GM18499 (cell line): ENCODE measurements at regions not wholly inside any gene's neighbourhood (a gene's known extent, or its start where the extent isn't known, plus 50 kb on each side); places are given as distances from the start of the nearest gene placed in this dataset.
"Not testable (repeated sequence)": the region's sequence is repeated elsewhere in the genome, so short reads cannot be mapped to it uniquely, and the experiment has no call there.

Experiments used
- ATAC-seq: cut with Tn5 transposase; IDR thresholded peaks from one replicate; pipeline ENCODE4 v1.9.1; 2021; ENCODE audit warnings: moderate number of reproducible peaks; ENCODE audit not compliant: insufficient read depth, unreplicated experiment

DNA sequence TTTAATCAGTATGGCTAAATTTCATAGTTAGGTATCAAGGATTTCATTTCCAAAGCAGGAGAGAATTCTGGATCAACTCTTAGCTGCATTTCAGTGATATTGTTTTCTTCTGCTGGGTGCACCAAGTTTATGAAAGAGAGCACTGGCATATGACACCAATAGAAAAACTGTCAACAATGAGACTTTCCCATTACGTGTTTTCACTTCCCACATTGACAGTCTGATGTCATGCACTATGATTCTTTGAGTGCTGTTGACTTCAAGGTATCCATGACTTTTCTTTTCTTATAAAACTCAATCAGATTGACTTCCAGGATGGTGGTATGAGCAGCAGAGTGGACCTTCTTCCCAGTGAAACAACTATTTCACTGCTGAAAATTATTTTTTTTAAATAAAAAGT is 476.1 kb downstream of the EDEM1 start:
- ATAC-seq, result no peak

DNA sequence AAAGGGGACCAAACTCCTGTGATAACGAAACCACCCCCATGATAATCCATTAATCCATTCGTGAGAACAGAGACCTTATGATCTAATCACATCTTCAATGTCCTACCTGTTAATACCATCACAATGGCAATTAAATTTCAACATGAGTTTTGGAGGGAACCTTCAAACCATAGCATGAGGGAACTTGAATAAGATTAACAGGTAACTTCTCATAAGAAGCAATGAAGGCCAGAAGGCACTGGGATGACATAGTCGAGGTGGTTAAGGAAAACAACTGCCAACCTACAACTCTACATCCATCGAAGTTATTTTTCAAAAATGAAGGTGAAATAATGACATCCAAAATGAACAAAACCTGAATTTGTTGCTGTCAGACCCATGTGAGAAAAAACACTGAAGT is 478.9 kb downstream of the EDEM1 start:
- no peak for ATAC-seq

DNA sequence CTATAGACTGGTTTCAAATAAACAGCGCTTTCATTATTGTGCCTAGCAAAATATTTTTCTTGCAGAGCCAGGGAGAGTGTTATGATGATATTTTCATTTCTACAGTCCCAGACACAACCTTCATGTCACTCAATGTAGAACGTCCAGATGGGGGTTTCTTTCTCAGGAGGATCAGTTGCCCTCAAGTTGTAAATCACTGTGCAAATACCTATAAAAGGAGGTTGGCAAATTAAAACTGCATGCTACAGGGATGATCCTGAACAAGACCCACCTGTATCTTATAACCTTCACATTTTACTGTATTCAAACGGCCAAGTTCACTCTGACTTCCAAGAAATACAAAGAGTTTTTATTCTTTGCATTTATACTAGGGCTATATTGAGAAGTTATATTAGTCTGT is 486.0 kb downstream of the EDEM1 start:
- ATAC-seq, result no peak

DNA sequence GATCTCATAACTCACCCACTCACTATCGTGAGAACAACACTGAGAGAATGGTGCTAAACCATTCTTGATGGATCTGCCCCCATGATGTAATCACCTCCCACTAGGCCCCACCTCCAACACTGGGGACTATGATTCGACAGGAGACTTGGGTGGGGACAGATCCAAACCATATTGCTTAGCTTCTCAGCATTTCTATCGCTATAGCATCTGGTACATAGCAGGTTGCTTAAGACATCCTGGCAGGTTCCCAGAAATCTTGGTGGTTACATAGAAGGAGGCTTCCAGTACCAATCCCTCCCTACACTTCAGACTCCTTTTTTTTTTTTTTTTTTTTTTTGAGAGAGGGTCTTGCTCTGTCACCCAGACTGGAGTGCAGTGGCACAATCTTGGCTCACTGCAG is 487.8 kb downstream of the EDEM1 start:
- no peak for ATAC-seq

DNA sequence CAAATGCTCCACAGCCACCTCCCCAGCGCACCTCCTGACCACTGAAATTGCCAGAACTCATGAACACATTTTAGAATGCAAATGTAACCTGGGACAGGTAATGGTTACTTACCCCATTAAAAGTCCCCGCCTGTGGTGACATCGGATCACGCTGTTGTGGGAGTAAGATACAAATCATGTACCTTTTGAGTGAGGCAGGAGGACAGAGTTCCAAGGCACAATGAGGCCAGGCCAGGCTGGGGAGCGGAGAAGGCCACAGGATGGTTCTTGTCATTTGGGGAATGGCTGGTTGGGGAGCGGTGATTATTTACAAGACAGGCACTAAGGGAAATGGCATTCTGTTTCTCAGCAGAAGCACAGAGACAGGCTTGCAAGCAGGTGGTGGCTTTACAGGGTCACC is 490.0 kb downstream of the EDEM1 start:
- no peak for ATAC-seq

DNA sequence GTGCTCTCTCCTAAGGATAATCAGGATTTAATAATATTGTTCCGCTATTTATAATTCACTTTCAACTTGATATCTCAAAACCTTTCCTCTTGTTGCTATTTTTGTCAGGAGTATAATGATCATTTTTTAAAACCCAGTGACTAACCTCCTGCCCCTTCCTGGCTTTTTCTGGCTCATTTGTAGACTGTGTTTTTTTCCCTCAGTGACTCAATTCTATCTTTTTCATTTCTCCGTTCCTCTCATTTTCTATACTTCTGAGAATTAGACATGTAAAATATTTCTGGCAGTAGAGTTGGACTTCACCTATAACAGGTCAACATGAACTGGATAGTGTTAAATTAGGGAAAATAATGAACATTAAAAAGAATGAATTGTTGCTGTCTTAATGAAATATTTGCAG is 490.7 kb downstream of the EDEM1 start:
- no peak for ATAC-seq

DNA sequence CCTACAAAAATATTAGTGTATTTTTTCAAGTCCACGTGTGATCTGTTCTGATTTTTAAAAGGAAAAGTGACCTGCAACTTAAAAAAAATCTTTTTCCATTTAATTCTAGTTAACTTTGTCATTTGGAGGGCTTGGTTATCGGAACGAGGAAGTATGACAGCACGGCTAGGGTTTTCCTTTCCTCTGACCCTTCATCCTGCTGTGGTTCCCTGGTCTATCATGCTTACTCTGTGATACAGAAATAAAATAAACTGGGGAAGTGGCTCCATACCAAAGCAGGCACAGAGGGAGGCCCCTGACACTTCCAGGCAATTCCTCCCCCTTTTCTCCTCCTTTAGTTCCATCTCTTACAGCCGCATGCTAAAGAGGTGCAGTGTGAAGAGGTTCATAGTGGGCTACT is 491.3 kb downstream of the EDEM1 start:
- ATAC-seq, result no peak

DNA sequence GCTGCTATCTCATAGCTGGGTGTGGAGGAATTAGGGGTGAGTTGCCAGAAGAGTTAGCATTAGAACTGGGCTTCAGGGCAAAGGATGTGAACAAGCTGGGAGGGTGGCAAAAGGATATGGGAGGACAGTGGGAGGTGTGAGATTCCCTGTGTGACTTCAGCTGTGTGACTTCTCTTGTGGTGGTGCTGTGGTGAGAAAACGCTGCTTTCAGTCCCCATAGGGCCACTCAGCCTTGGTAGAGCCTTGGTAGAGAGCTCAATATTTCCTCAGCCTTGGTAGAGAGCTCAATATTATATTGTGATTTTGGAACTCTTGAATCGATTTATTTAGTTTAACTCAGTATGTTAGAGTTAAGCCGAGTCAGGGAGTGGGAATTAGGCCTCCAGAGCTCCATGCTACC is 499.7 kb downstream of the EDEM1 start:
- no peak for ATAC-seq

DNA sequence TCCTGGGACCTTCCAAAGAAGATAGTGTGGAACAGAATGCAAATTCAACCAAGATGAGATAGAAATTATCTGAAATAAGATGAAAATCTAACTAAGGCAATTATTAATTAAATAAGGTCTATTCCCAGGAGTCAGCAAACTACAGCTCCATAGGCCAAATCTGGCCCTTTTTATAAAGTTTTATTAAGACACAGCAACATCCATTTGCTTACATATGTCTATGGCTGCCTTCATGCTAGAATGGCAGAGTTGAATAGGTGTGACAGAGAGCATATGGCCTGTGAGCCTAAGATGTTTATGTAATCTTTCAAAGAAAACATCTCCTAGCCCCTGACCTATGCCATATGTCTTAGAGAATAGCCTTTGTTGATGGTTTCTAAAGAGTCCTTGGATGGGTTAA is 503.0 kb downstream of the EDEM1 start:
- ATAC-seq, result no peak

DNA sequence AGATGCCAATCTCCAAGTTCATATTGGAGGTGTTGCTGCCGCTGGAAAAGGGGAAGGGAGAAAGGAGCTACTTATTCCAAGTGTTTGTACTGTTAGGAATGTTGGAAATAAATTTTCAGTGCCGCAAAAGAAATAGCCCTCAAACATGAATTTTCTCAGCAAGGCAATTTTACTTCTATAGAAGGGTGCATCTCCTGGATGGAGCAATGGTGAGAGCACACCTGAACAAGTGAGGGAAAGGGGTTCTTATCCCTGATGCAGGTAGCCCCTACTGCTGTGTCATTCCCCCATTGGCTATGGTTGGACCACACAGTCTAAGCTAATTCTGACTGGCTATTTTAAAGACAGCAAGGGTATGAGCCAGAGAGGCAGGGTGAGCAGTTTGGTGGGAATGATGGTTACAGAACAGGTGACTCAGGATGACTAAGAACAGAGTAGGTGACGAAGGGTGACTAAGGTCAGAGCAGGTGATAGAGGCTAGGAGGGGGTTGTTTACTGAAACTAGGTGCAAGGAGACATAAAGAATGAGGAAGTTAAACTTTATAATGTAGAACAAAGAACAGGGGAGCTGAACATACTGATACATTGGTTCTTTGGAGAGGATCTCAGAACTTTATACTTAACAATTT is 503.5 kb downstream of the EDEM1 start:
- no peak for ATAC-seq

DNA sequence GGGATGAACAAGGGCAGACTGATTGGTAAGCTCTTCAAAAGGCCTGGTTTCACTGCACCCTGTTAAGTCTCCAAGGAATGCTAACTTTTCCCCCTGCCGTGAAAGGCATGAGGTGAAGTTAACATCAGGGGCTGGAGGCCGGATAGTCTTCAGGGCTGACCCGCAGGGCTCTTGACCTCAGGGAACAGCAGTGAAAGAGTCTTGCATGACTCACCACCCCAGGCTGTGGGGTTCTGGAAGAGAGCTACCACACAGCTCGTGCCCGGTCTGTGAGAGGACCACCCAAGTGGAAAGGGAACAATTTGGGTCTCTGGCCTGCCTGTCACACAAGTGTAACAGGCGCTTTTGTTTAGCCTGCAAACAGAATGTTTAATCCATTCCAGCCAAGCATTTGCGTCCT is 504.9 kb downstream of the EDEM1 start:
- ATAC-seq, result no peak

DNA sequence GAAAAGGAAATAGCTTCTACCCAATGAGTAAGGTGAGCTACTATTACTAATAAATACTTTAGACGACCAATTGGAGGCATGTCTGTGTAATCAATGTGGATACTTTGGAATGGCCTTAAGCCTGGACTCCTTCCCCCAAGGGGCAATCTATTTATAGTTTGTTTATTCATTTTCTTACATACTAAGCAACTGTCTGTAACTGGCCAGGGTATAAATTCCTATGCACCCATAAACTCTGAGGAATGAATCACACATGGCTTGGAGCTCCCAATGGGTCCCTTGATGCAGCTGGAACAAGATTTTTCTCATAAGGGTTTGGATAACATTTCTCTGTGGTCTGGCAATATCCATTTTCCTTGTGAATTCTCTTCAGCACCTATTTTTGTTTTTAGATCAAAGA is 506.8 kb downstream of the EDEM1 start:
- no peak for ATAC-seq

DNA sequence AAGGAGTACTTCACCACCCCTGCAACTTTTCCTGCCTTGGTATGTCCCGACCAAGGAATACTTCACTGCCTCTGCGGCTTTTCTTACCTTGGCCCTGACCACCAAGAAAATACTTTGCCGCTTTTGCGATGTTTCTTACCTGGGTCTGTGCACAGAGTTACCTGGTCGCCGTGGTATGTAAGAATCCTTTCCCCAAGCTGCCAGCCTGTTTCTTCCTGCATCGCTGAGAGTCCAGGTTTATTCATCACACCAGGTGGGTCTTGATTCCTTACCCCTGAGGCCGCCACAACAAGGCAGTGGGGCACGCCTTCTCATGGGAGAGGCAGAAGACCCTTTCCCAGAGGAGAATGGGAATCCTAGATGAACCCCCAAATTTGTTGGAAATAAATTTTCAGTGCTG is 511.3 kb downstream of the EDEM1 start:
- no peak for ATAC-seq

DNA sequence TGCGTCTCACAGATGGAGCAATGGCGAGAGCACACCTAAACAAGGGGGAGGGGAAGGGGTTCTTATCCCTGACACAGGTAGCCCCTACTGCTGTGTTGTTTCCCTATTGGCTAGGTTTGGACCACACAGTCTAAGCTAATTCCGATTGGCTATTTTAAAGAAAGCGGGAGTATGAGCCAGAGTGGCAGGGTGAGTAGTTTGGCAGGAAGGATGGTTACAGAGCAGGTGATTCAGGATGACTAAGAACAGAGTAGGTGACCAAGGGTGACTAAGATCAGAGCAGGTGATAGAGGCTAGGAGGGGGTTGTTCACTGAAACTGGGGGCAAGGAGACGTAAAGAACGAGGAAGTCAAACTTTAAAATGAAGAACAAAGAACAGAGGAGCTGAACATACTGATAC is 511.8 kb downstream of the EDEM1 start:
- no peak for ATAC-seq

DNA sequence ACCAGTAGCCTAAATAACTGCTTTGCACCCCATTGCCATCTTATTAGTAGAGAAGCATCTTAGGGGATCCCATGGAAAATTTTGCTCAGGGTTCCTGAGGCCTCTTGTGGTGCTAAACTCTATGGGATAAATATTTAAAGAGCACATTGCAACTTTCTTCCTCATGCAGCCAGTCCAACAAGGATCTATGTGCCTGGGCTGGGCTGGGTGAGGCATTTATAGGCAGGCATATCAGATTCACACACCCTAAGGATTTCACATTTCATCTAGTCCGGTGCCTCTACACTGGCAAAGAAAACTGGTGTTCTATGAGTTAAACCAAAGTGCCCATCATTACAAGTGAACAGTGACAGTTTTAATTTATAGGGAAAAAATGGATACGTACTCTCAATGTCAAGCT is 512.3 kb downstream of the EDEM1 start:
- ATAC-seq, result no peak

DNA sequence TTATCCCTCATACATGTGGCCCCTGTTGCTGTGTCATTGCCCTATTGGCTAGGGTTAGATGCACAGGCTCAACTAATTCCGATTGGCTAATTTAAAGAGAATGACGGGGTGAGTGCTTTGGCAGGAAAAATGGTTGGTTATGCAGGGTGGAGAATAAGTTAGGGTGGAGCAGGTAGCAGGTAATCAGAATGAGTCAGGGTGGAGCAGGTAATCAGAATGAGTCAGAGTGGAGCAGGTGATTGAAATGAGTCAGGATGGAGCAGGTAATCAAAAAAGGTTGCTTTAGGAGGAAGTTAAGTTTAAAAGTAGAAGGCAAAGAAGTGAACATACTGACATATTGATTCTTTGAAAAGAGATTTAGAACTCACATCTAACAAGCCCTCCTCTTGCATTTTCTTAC is 513.5 kb downstream of the EDEM1 start:
- not testable (repeated sequence) for ATAC-seq

DNA sequence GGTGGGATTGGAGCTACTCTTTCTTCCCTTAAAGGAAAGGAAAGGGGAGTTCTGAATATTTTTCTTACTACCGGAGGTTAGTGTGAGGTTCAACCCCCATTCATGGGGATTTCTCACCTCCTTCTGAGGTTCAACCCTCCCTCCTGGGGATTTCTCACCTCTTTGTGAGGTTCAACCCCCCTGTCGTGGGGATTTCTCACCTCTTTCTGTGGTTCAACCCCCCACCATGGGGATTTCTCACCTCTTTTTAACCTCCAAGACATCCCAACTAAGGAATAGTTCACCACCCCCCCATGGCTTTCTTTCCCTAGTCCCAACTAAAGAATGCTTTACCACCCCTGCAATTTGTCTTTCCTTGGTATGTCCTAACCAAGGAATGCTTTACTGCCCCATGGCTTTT is 520.3 kb downstream of the EDEM1 start:
- no peak for ATAC-seq

DNA sequence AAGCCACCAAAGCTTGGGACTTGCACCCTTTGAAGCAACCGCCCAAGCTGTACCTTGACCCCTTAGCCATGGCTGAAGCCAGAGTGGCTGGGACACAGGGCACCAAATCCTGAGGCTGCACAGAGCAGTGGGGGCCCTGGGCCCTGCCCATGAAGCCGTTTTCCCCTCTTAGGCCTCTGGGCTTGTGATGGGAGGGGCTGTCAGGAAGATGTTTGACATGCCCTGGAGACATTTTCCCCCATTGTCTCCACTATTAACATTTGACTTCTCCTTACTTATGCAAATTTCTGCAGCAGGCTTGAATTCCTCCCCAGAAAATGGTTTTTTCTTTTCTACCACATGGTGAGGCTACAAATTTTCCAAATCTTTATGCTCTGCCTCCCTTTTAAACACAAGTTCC is 522.2 kb downstream of the EDEM1 start:
- no peak for ATAC-seq

DNA sequence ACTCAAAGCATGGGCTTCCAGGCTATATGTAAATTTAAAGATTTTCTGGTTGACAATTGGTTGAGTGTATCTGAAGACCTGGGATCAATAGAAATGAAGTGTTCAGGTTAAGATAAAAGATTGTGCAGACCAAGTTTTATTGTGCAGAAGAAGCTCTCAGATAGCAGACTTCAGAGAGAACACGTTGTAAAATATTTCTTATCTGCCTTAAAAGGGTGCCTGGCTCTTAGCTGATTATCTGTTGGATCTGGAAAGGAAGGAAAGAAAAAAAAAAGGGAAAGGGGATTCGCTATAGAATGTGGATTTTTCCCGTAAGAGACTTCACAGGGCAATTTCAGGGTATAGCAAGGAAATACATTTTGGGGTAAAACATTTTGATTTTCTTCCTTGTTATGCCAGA is 523.2 kb downstream of the EDEM1 start:
- no peak for ATAC-seq

DNA sequence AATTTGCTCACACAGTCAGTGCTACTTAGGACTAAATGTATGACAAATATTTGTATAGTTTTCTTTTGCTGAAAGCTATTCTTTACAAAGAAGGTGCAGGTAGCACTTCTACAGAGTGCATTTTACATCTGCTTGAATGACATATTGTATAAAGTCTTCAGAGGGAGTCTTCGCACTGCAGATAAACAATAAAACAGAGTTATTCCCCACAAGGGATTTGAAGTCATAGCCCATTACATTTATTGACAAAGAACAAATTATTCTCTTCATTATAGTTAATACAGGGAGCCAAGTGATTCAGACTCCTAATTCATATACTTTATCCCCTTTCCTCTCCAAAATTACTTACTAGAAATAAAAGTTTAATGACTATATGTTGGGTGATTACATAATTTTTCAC is 529.7 kb downstream of the EDEM1 start:
- ATAC-seq, result no peak

DNA sequence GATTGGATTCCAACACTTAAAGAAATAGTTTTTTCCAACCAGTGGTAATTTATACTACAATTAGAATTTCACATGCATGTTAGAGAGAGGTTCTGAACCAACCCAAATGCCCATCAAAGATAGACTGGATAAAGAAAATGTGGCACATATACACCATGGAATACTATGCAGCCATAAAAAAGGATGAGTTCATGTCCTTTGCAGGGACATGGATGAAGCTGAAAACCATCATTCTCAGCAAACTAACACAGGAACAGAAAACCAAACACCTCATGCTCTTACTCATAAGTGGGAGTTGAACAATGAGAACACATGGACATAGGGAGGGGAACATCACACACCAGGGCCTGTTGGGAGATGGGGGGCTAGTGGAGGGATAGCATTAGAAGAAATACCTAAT is 532.2 kb downstream of the EDEM1 start:
- ATAC-seq, result not testable (repeated sequence)

DNA sequence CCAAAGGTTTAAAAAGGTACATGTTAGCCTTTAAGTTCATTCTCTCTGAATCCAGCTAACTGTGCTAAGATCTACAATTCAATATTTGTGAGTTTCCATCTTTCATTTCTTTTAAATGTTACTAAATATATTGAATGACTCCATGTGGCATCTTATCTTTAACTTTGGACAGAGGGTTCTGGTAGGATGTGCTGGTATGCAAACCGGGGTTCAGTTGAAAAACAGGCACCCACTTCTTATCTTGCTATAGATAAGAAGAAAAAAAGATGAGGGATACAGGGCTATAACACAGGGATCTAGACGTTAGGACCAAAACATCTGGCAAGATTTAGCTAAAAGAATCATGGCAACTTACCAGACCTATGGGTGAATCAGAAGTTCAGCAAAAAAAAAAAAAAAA is 538.3 kb downstream of the EDEM1 start:
- ATAC-seq, result no peak

DNA sequence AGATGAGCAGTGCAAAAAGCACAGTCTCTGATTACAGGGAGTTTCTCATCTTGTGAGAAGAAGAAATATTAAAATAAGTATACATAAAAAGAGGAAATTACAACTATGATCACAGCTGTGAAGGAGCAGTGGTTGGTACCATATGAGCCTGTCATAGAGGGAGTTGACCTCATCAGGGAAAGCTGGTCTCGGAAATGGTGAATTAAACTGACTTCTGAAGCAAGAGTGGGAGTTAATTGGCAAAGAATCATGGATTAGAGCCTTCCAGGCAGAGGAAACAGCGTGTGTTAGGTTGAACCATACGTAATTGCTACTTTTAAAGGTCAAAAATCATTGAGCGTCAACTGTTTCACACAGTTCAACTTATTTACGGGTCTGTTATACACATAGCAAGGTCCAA is 539.1 kb downstream of the EDEM1 start:
- ATAC-seq, result no peak
